Stomach (tissue), 8 donors: ENCODE measurements at regions not wholly inside any gene's neighbourhood (a gene's known extent, or its start where the extent isn't known, plus 50 kb on each side); places are given as distances from the start of the nearest gene placed in this dataset.

Experiments
- DNase-seq, 2 donors: peaks; one replicate each; pipeline versions ENCODE4 v3.0.0 to v3.0.0-alpha.2; 2013 to 2019
- H3K27ac ChIP-seq, 5 donors: fragments of 200-600 bp in 4 of 5; sonication (generic) in 4 of 5; one replicate each; pipeline ENCODE4 v1.5.1; 2013 to 2019; ENCODE audit warnings: mild to moderate bottlenecking in 1 of 5, moderate library complexity in 1 of 5
- H3K27me3 ChIP-seq, 3 donors: fragments of 200-600 bp; sonication (generic); one replicate each; pipeline ENCODE4 v1.5.1; 2017 to 2019; ENCODE audit warnings: mixed run types in 1 of 3
- H3K36me3 ChIP-seq, 4 donors: fragments of 200-600 bp; sonication (generic); 1 replicate in 3 of 4; 2 replicates in 1 of 4; pipeline ENCODE4 v1.5.1; 2016 to 2019
- H3K4me1 ChIP-seq, 4 donors: fragments of 200-600 bp; sonication (generic); one replicate each; pipeline ENCODE4 v1.5.1; 2016 to 2019
- H3K4me3 ChIP-seq, 4 donors: fragments of 200-600 bp; sonication (generic) in 3 of 4; one replicate each; pipeline ENCODE4 v1.5.1; 2016 to 2019; ENCODE audit warnings: mild to moderate bottlenecking in 1 of 4
- H3K9me3 ChIP-seq, 4 donors: fragments of 200-600 bp; sonication (generic); one replicate each; pipeline ENCODE4 v1.5.1; 2016 to 2019
- EP300 ChIP-seq: sonication (generic); formaldehyde crosslinking; IDR thresholded peaks from one replicate; pipeline ENCODE4 v1.6.1; 2017; ENCODE audit warnings: antibody characterized with exemption
- POLR2A ChIP-seq, 4 donors: fragments of 450-650 bp; IDR thresholded peaks; one replicate each; pipeline ENCODE4 v1.6.1; 2016; ENCODE audit warnings: antibody characterized with exemption in 4 of 4, control low read depth in 2 of 4, mild to moderate bottlenecking in 1 of 4, moderate library complexity in 1 of 4
- POLR2AphosphoS5 ChIP-seq, 3 donors: sonication (generic); formaldehyde crosslinking; IDR thresholded peaks; one replicate each; pipeline ENCODE4 v1.6.1; 2016; ENCODE audit warnings: antibody characterized with exemption in 3 of 3
- WGBS, 5 donors: extraction: QIAGEN DNeasy Blood & Tissue Kit in 3 of 5; methylation state at CpG; one replicate each; pipeline versions ENCODE4 v1.1.5 to v1.1.7; 2013 to 2018; 5-methylcytosine and 5-hydroxymethylcytosine counted together
- intact Hi-C: fragments of 100-400 bp; cut with DNase I; formaldehyde crosslinking; loops from one replicate; pipeline ENCODE4 v1.15.1; 2023; ENCODE audit warnings: low total_unique reads
- TF ChIP-seq, protein P1 (sequence below), 7 experiments: fragments of 450-650 bp in 4 of 7; fragments of 200-600 bp in 3 of 7; sonication (generic) in 3 of 7; IDR thresholded peaks; one replicate each; pipeline ENCODE4 v1.5.1; 2016 to 2019; ENCODE audit warnings: antibody characterized with exemption in 7 of 7, control low read depth in 2 of 7, mild to moderate bottlenecking in 1 of 7
- donor health status: healthy with polysubstance abuse.
- donor health status: Bipolar disorder and iron deficiency.
- donor health status: healthy.

DNA sequence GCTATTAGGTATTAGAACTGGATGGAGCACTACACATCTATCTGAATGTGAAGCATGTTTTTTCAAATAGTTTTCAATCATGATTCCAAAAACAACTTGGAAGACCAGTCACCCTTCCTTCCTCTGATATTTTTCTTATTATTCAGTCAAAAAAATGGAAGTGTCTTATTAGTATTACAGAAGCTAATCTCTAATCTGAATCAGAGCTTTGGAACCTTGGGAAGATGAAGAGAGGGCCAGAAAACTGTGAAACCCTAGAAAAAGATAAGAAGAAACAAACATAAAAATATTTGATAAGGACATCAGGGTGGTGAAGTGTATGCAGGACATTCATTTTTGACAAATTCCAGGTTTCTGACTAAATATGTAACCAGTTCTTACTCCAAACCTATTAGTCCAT is 166.3 kb upstream of the PRSS16 start:
- TF ChIP-seq, protein P1, sequence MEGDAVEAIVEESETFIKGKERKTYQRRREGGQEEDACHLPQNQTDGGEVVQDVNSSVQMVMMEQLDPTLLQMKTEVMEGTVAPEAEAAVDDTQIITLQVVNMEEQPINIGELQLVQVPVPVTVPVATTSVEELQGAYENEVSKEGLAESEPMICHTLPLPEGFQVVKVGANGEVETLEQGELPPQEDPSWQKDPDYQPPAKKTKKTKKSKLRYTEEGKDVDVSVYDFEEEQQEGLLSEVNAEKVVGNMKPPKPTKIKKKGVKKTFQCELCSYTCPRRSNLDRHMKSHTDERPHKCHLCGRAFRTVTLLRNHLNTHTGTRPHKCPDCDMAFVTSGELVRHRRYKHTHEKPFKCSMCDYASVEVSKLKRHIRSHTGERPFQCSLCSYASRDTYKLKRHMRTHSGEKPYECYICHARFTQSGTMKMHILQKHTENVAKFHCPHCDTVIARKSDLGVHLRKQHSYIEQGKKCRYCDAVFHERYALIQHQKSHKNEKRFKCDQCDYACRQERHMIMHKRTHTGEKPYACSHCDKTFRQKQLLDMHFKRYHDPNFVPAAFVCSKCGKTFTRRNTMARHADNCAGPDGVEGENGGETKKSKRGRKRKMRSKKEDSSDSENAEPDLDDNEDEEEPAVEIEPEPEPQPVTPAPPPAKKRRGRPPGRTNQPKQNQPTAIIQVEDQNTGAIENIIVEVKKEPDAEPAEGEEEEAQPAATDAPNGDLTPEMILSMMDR (IDR thresholded peaks at IDR 0.05): no peak
- TF ChIP-seq POLR2AphosphoS5 (IDR thresholded peaks at IDR 0.05) (no peak), EP300 (no peak), POLR2A (IDR thresholded peaks at IDR 0.05) (no peak)

DNA sequence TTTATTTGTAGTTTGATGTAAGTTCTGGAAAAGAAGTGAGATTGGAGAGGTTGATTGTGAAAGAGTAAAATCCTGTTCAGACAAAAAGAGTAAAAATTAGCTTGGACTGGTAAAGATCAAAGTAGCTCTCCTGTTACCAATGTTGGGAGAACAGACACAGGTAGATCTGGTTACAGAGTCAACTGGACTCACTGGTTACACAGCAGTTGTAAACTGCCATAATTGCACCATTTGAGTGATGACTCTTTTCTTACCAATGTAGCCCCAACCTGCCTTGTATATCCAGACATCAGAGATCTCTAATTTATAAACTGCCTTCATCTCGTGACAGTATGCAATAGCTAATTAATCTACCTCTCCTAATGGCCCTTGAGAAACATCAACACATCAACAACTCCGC is 165.6 kb upstream of the PRSS16 start:
- H3K4me3 ChIP-seq: no peak overlapping the region
- DNase-seq: no peak
- peaks cover 0 to 8% (median 5%) of the 10 kb centered on the region in 4 donors for H3K4me1 ChIP-seq
- H3K36me3 ChIP-seq: no peaks in the 10 kb centered on the region
- H3K27ac ChIP-seq: no peak overlapping the region
- no peaks in the 10 kb centered on the region for H3K9me3 ChIP-seq
- peaks cover 0 to 67% (median 3%) of the 10 kb centered on the region in 3 donors for H3K27me3 ChIP-seq
- intact Hi-C loops: loop anchor here (5.0 kb wide), 1 partner anchor 475 kb away; no protein-coding TSS in a partner anchor
- TF ChIP-seq, protein P1 (IDR thresholded peaks at IDR 0.05): no peak
- no peak for TF ChIP-seq POLR2AphosphoS5 (IDR thresholded peaks at IDR 0.05)
- WGBS, 5 donors: 27 to 48% (median 38%) methylated on average over 2 of the region's 2 CpGs

More for the DNA sequence above, 166.3 kb upstream of the PRSS16 start:
- H3K4me3 ChIP-seq: no peak overlapping the region
- H3K9me3 ChIP-seq: no peaks in the 10 kb centered on the region
- H3K4me1 ChIP-seq: peaks cover 0 to 8% (median 5%) of the 10 kb centered on the region in 4 donors
- intact Hi-C loops: loop anchor here (5.0 kb wide), 1 partner anchor 474 kb away; no protein-coding TSS in a partner anchor
- H3K27me3 ChIP-seq: peaks cover 0 to 68% (median 3%) of the 10 kb centered on the region in 3 donors
- no peaks in the 10 kb centered on the region for H3K36me3 ChIP-seq
- no peak overlapping the region for H3K27ac ChIP-seq
- no peak for DNase-seq

DNA sequence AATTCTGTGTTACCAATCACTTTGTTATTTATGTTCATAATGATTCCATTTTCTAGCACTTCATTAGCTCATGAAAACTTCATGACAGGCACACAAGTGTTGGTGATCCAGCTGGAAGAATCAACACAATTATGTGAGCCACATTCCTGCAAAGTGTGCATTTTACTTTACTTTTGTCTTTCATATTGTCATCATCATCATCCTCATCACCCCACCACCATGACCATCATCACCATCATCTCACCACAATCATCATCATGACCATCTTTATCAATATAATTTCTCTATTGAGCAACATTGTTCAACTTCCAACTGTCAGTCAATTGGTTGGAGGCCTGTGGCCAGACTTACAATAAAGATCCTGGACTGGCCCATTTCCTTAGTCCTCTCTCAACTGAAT is 159.4 kb upstream of the PRSS16 start:
- Histone ChIP-seq H3K4me3 (no peak overlapping the region), H3K9me3 (no peaks in the 10 kb centered on the region), H3K27ac (no peak overlapping the region), H3K36me3 (no peaks in the 10 kb centered on the region), H3K4me1 (peaks cover 0 to 9% (median 4%) of the 10 kb centered on the region in 4 donors), H3K27me3 (peaks cover 0 to 77% (median 28%) of the 10 kb centered on the region in 3 donors)
- TF ChIP-seq POLR2A (IDR thresholded peaks at IDR 0.05) (no peak), POLR2AphosphoS5 (IDR thresholded peaks at IDR 0.05) (no peak)
- TF ChIP-seq, protein P1 (IDR thresholded peaks at IDR 0.05): no peak
- DNase-seq: no peak
- intact Hi-C loops: no loop called here

DNA sequence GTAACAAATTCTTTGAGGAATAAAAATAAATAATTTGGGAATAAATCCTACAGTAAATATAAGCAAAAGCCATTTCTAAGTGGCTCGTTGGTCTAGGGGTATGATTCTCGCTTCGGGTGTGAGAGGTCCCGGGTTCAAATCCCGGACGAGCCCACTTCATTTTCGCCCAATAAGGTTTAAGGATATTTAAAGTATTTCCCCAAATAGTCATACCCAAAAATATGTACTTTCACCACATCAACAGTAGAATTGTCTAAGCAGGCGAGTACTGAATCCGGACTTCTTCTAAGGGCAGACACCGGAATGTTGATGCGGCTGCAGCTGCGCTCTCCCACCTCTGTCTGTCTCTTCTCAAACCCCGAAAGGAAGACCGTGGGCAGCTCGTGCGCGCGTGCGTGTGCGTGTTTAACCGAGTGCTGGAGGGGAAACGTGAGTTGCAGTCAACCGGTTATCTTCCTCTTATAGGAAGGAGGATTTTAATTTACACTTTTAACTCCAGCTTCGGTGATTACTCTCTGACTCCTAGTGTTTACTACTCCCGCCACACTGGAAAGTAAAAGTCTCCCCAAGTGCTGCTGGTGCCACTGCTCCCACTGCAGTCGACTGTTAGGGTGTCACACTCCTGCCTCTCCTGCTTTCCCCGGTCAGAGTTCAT is 155.7 kb upstream of the PRSS16 start:
- no peak overlapping the region for H3K4me3 ChIP-seq
- peaks cover 0 to 14% (median 7%) of the 10 kb centered on the region in 4 donors for H3K4me1 ChIP-seq
- no peaks in the 10 kb centered on the region for H3K9me3 ChIP-seq
- H3K36me3 ChIP-seq: no peaks in the 10 kb centered on the region
- intact Hi-C loops: no loop called here
- TF ChIP-seq EP300 (no peak), POLR2A (IDR thresholded peaks at IDR 0.05) (no peak), POLR2AphosphoS5 (IDR thresholded peaks at IDR 0.05) (no peak)
- TF ChIP-seq, protein P1 (IDR thresholded peaks at IDR 0.05): no peak
- H3K27me3 ChIP-seq: peaks cover 0 to 92% (median 44%) of the 10 kb centered on the region in 3 donors
- H3K27ac ChIP-seq: no peak overlapping the region
- DNase-seq: peak in 1 of 2 donors; percentile 49
- WGBS, 5 donors: 2 to 4% (median 3%) methylated on average over 27 of the region's 27 CpGs
